IMR-90 (cell line): ENCODE measurements at regions not wholly inside any gene's neighbourhood (a gene's known extent, or its start where the extent isn't known, plus 50 kb on each side); places are given as distances from the start of the nearest gene placed in this dataset.

Source experiments
- ATAC-seq: fragments of 200-7000 bp; cut with Tn5 transposase; 2 replicates; pipeline ENCODE4 v1.9.1; 2020; ENCODE audit warnings: low read depth, mild to moderate bottlenecking, moderate library complexity
- BruUV-seq: library from RNA; stranded (reverse); fragments of 400-500 nt; replicated peaks from 2 replicates; lab custom pipeline; 2021; lab: Mats Ljungman, UMichigan
- CTCF ChIA-PET: fragments of 300-600 bp; formaldehyde crosslinking; extraction: SDS; loops from one replicate; lab custom pipeline; 2021; ENCODE audit warnings: antibody characterized with exemption; lab: Yijun Ruan, JAX
- POLR2A ChIA-PET: fragments of 300-600 bp; sonication (Branson Sonifier 250); formaldehyde crosslinking; loops from one replicate; lab custom pipeline; 2022; ENCODE audit warnings: antibody characterized with exemption; ENCODE audit not compliant: unreplicated experiment; lab: Charles Lee
- DNase-seq: peaks from one replicate; pipeline ENCODE4 v3.0.0; 2013
- H2AFZ ChIP-seq: replicated peaks from 2 replicates; pipeline ENCODE3; 2013; ENCODE audit warnings: low read length, mild to moderate bottlenecking; ENCODE audit not compliant: poor library complexity
- H2AK5ac ChIP-seq: 2 replicates; pipeline ENCODE4 v1.6.1; 2013; ENCODE audit warnings: low read depth, low read length, inconsistent platforms
- H2AK9ac ChIP-seq: replicated peaks from 2 replicates; pipeline ENCODE3; 2013; ENCODE audit warnings: mild to moderate bottlenecking, low read depth, low read length, moderate library complexity; ENCODE audit not compliant: poor library complexity
- H2BK120ac ChIP-seq: 2 replicates; pipeline ENCODE4 v1.6.1; 2013; ENCODE audit warnings: low read depth, low read length, inconsistent platforms
- H2BK15ac ChIP-seq: 3 replicates; pipeline ENCODE4 v1.6.1; 2013; ENCODE audit warnings: low read depth, low read length, inconsistent platforms
- H2BK20ac ChIP-seq: 2 replicates; pipeline ENCODE4 v1.6.1; 2013; ENCODE audit warnings: low read depth, mild to moderate bottlenecking, inconsistent platforms, low read length, moderate library complexity
- H2BK5ac ChIP-seq: 2 replicates; pipeline ENCODE4 v1.6.1; 2013; ENCODE audit warnings: mild to moderate bottlenecking, low read depth, low read length, inconsistent platforms; ENCODE audit not compliant: poor library complexity, severe bottlenecking
- H3K14ac ChIP-seq: replicated peaks from 2 replicates; pipeline ENCODE4 v1.6.1; 2013; ENCODE audit warnings: low read depth, low read length, inconsistent platforms
- H3K18ac ChIP-seq: 2 replicates; pipeline ENCODE4 v1.6.1; 2013; ENCODE audit warnings: low read depth, low read length, control low read depth
- H3K23ac ChIP-seq: 2 replicates; pipeline ENCODE4 v1.6.1; 2013; ENCODE audit warnings: low read depth, low read length, inconsistent platforms
- H3K27ac ChIP-seq: 2 replicates; pipeline ENCODE4 v1.5.1; 2013; ENCODE audit warnings: mild to moderate bottlenecking, control low read depth, low read length; ENCODE audit not compliant: insufficient read depth
- H3K27me3 ChIP-seq: 2 replicates; pipeline ENCODE4 v1.6.1; 2013; ENCODE audit warnings: low read length; ENCODE audit not compliant: control insufficient read depth, insufficient read depth
- H3K36me3 ChIP-seq: 2 replicates; pipeline ENCODE4 v1.6.1; 2013; ENCODE audit warnings: low read length, mixed read lengths; ENCODE audit not compliant: control insufficient read depth, insufficient read depth
- H3K4ac ChIP-seq: 2 replicates; pipeline ENCODE4 v1.6.1; 2013; ENCODE audit warnings: low read depth, low read length, inconsistent platforms
- H3K4me1 ChIP-seq: 2 replicates; pipeline ENCODE4 v1.6.1; 2013; ENCODE audit warnings: low read length, mixed read lengths; ENCODE audit not compliant: control insufficient read depth, insufficient read depth
- H3K4me2 ChIP-seq: 2 replicates; pipeline ENCODE4 v1.6.1; 2013; ENCODE audit warnings: low read depth, mild to moderate bottlenecking, control low read depth, low read length, moderate library complexity
- H3K4me3 ChIP-seq: 2 replicates; pipeline ENCODE4 v1.5.1; 2013; ENCODE audit warnings: low read depth, mild to moderate bottlenecking, control low read depth, low read length, moderate library complexity; ENCODE audit not compliant: insufficient read depth
- H3K56ac ChIP-seq: 2 replicates; pipeline ENCODE4 v1.6.1; 2013; ENCODE audit warnings: low read length, inconsistent platforms; ENCODE audit not compliant: insufficient read depth; ENCODE audit errors: extremely low read depth
- H3K79me1 ChIP-seq, 2 experiments: 2 replicates each; pipeline ENCODE4 v1.6.1; 2013; ENCODE audit warnings: low read length in 2 of 2, inconsistent platforms in 1 of 2, low read depth in 1 of 2
- H3K9ac ChIP-seq: 2 replicates; pipeline ENCODE4 v1.6.1; 2013; ENCODE audit warnings: low read depth, low read length, control low read depth
- H3K9me1 ChIP-seq: 2 replicates; pipeline ENCODE4 v1.6.1; 2013; ENCODE audit warnings: low read length, inconsistent platforms; ENCODE audit not compliant: insufficient read depth
- H3K9me3 ChIP-seq: 2 replicates; pipeline ENCODE4 v1.6.1; 2013; ENCODE audit warnings: low read length; ENCODE audit not compliant: control insufficient read depth, insufficient read depth
- H4K20me1 ChIP-seq: 2 replicates; pipeline ENCODE4 v1.6.1; 2013; ENCODE audit warnings: low read length, inconsistent platforms; ENCODE audit not compliant: insufficient read depth
- H4K5ac ChIP-seq: 2 replicates; pipeline ENCODE4 v1.6.1; 2013; ENCODE audit warnings: mild to moderate bottlenecking, low read depth, low read length, control low read depth
- H4K8ac ChIP-seq, 2 experiments: 2 replicates each; pipeline ENCODE4 v1.6.1; 2013; ENCODE audit warnings: low read depth in 2 of 2, low read length in 2 of 2, control low read depth in 1 of 2, inconsistent platforms in 1 of 2
- H4K91ac ChIP-seq: 2 replicates; pipeline ENCODE4 v1.6.1; 2013; ENCODE audit warnings: low read depth, low read length, inconsistent platforms; ENCODE audit not compliant: insufficient read depth
- BHLHE40 ChIP-seq: fragments of 150-350 bp; IDR thresholded peaks from 2 replicates; pipeline ENCODE4 v1.6.1; 2016; ENCODE audit warnings: mild to moderate bottlenecking, low read depth, low read length
- CEBPB ChIP-seq: IDR thresholded peaks from 2 replicates; pipeline ENCODE4 v1.6.1; 2012; ENCODE audit warnings: low read depth, low read length, improper control_type of control experiment
- CHD1 ChIP-seq: IDR thresholded peaks from 2 replicates; pipeline ENCODE4 v1.6.1; 2012; ENCODE audit warnings: low read depth, low read length, improper control_type of control experiment
- FOS ChIP-seq: fragments of 150-350 bp; IDR thresholded peaks from 2 replicates; pipeline ENCODE4 v1.6.1; 2016; ENCODE audit warnings: low read depth, low read length
- MXI1 ChIP-seq: IDR thresholded peaks from 2 replicates; pipeline ENCODE4 v1.6.1; 2012; ENCODE audit warnings: low read depth, mild to moderate bottlenecking, low read length, moderate library complexity, borderline replicate concordance
- POLR2A ChIP-seq: IDR thresholded peaks from 2 replicates; pipeline ENCODE4 v1.6.1; 2012; ENCODE audit warnings: mild to moderate bottlenecking, low read depth, low read length
- RCOR1 ChIP-seq: IDR thresholded peaks from 2 replicates; pipeline ENCODE4 v1.6.1; 2012; ENCODE audit warnings: mild to moderate bottlenecking, low read length, improper control_type of control experiment; ENCODE audit not compliant: insufficient replicate concordance
- RFX5 ChIP-seq: IDR thresholded peaks from 2 replicates; pipeline ENCODE4 v1.8.0; 2012; ENCODE audit warnings: low read depth, mild to moderate bottlenecking, low read length, moderate library complexity
- SMC3 ChIP-seq: fragments of 150-350 bp; IDR thresholded peaks from 2 replicates; pipeline ENCODE4 v1.6.1; 2016; ENCODE audit warnings: low read depth, mild to moderate bottlenecking, antibody characterized with exemption, low read length, moderate library complexity
- WGBS, 2 experiments: methylation state at CpG; one replicate each; pipeline versions ENCODE4 v1.1.5 to v1.1.7; 2013; ENCODE audit warnings: missing lambda C conversion rate in 2 of 2; ENCODE audit not compliant: insufficient read length in 1 of 2; ENCODE audit errors: extremely low coverage in 2 of 2; 5-methylcytosine and 5-hydroxymethylcytosine counted together
- dilution Hi-C: fragments of 300-500 bp; cut with HindIII; formaldehyde crosslinking; loops from one replicate; pipeline ENCODE4 v1.14.3; 2018; ENCODE audit warnings: low sequenced_read_pairs; ENCODE audit not compliant: unreplicated experiment
- in situ Hi-C: fragments of 300-500 bp; cut with MboI; formaldehyde crosslinking; loops from 3 replicates; pipeline ENCODE4 v1.14.3; 2019; ENCODE audit warnings: low sequenced_read_pairs, inconsistent platforms, mixed read lengths
- intact Hi-C: fragments of 100-400 bp; cut with micrococcal nuclease; formaldehyde crosslinking; loops from 2 replicates; pipeline ENCODE4 v1.10.0; 2022
- TF ChIP-seq, protein P1 (sequence below): fragments of 150-350 bp; IDR thresholded peaks from 2 replicates; pipeline ENCODE4 v1.6.1; 2016; ENCODE audit warnings: low read depth, mild to moderate bottlenecking, low read length, moderate library complexity, borderline replicate concordance
- TF ChIP-seq, protein P2 (sequence below): fragments of 150-350 bp; IDR thresholded peaks from 2 replicates; pipeline ENCODE4 v1.6.1; 2017; ENCODE audit warnings: mild to moderate bottlenecking, antibody characterized with exemption, low read length, low read depth

DNA sequence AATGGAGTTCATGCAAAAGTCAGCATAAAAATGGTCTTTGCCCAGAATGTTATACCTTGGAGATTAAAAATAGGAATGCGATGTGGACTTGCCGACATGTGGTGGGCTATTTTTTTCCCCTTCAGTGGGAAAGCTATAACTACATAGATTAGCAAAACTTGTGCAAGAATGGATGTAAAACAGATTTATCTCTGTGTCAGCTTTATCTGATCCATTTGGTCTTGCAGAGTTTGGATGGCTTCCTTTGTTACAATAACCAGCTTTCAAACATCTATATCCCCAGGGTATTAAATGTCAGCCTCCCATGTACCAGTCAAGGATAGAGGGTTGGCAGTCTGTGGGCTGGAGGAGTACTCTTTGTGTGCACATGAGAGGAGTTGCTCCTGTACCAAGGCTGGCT lies 284.9 kb downstream of the TMEM38B start:
- no peak overlapping the region for H3K23ac ChIP-seq
- ATAC-seq (no peak), DNase-seq (no peak)
- no peaks in the 10 kb centered on the region for H3K4me1 ChIP-seq
- no peak overlapping the region for H3K27ac ChIP-seq
- no peak overlapping the region for H2BK20ac ChIP-seq
- H3K79me1 ChIP-seq, result no peaks in the 10 kb centered on the region
- no peaks in the 10 kb centered on the region for H3K27me3 ChIP-seq
- no peak overlapping the region for H3K4me2 ChIP-seq
- dilution Hi-C loops (no loop called here), in situ Hi-C loops (no loop called here), intact Hi-C loops (no loop called here)
- H2AK9ac ChIP-seq, result no peak overlapping the region
- no peak overlapping the region for H2AK5ac ChIP-seq
- no peaks in the 10 kb centered on the region for H3K9me3 ChIP-seq
- no peak overlapping the region for H3K9ac ChIP-seq
- no peak overlapping the region for H2AFZ ChIP-seq
- H3K4ac ChIP-seq, result no peak overlapping the region
- no peak overlapping the region for H3K14ac ChIP-seq
- H2BK120ac ChIP-seq, result no peak overlapping the region
- H4K91ac ChIP-seq, result no peak overlapping the region
- no peak overlapping the region for H3K18ac ChIP-seq
- no peak overlapping the region for H2BK15ac ChIP-seq
- TF ChIP-seq SMC3 (no peak), CHD1 (no peak), RCOR1 (no peak), RFX5 (no peak), BHLHE40 (no peak), POLR2A (no peak), CEBPB (no peak), MXI1 (no peak), FOS (no peak)
- TF ChIP-seq, protein P1, sequence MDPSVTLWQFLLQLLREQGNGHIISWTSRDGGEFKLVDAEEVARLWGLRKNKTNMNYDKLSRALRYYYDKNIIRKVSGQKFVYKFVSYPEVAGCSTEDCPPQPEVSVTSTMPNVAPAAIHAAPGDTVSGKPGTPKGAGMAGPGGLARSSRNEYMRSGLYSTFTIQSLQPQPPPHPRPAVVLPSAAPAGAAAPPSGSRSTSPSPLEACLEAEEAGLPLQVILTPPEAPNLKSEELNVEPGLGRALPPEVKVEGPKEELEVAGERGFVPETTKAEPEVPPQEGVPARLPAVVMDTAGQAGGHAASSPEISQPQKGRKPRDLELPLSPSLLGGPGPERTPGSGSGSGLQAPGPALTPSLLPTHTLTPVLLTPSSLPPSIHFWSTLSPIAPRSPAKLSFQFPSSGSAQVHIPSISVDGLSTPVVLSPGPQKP, result no peak
- TF ChIP-seq, protein P2, sequence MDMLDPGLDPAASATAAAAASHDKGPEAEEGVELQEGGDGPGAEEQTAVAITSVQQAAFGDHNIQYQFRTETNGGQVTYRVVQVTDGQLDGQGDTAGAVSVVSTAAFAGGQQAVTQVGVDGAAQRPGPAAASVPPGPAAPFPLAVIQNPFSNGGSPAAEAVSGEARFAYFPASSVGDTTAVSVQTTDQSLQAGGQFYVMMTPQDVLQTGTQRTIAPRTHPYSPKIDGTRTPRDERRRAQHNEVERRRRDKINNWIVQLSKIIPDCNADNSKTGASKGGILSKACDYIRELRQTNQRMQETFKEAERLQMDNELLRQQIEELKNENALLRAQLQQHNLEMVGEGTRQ, result no peak
- WGBS, 2 experiments, result no CpG with 5 or more reads among the region's 2 CpGs
- no peaks in the 10 kb centered on the region for H3K9me1 ChIP-seq
- no TSS peak for BruUV-seq
- ChIA-PET CTCF (no interaction called here), POLR2A (no interaction called here)
- no peak overlapping the region for H4K8ac ChIP-seq
- H4K5ac ChIP-seq, result no peak overlapping the region
- H3K4me3 ChIP-seq, result no peak overlapping the region
- H3K56ac ChIP-seq, result no peak overlapping the region
- no peak overlapping the region for H2BK5ac ChIP-seq
- no peaks in the 10 kb centered on the region for H4K20me1 ChIP-seq
- H3K36me3 ChIP-seq, result no peaks in the 10 kb centered on the region
